HL-60 (cell line): ENCODE measurements at regions not wholly inside any gene's neighbourhood (a gene's known extent, or its start where the extent isn't known, plus 50 kb on each side); places are given as distances from the start of the nearest gene placed in this dataset.

ENCODE experiments used
- DNase-seq, 2 experiments: peaks; one replicate each; pipeline ENCODE4 v3.0.0-alpha.2; 2010 to 2020; ENCODE audit warnings: low read depth in 1 of 2, low spot score in 1 of 2
- H3K27ac ChIP-seq: fragments of 250-450 bp; sonication (Bioruptor Pico); replicated peaks from 2 replicates; pipeline ENCODE4 v1.5.1; 2020; ENCODE audit warnings: mild to moderate bottlenecking, moderate library complexity
- H3K27me3 ChIP-seq: fragments of 250-450 bp; sonication (Bioruptor Pico); 2 replicates; pipeline ENCODE4 v1.5.1; 2021; ENCODE audit warnings: mild to moderate bottlenecking, moderate library complexity; ENCODE audit not compliant: insufficient read depth, poor library complexity, severe bottlenecking
- H3K4me3 ChIP-seq: replicated peaks from 2 replicates; pipeline ENCODE4 v1.5.1; 2011; ENCODE audit warnings: mild to moderate bottlenecking, control low read depth, low read length; ENCODE audit not compliant: insufficient read depth
- GABPA ChIP-seq: IDR thresholded peaks from 2 replicates; pipeline ENCODE4 v1.6.1; 2012; ENCODE audit warnings: low read depth
- POLR2AphosphoS5 ChIP-seq: IDR thresholded peaks from 2 replicates; pipeline ENCODE4 v1.6.1; 2012; ENCODE audit warnings: low read depth
- SPI1 ChIP-seq: IDR thresholded peaks from 2 replicates; pipeline ENCODE4 v1.6.1; 2012; ENCODE audit warnings: low read depth, mild to moderate bottlenecking, borderline replicate concordance
- TF ChIP-seq, protein P1 (sequence below): IDR thresholded peaks from one replicate; pipeline ENCODE4 v1.5.1; 2011; ENCODE audit warnings: low read length, control low read depth, inconsistent platforms; ENCODE audit not compliant: insufficient read depth
- TF ChIP-seq, protein P2 (sequence below): IDR thresholded peaks from 2 replicates; pipeline ENCODE4 v1.6.1; 2012; ENCODE audit warnings: low read depth; ENCODE audit not compliant: insufficient replicate concordance

DNA sequence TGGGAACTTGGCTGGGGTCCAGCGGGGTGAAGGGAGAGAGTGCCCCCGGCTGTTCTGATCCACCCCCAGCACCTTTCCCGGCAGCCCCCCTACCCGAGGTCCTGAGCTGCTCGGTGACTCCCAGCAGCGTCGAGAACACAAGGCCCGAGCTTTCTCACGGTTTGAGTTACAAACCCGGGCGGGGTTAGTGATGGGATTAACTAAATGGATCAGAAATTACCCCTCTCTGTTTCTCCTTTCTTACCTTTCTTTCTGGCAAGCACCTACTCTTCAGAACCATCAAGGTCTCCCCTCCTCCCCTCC is 139.4 kb upstream of the GPC1 start:
- Histone ChIP-seq H3K4me3 (no peak overlapping the region), H3K27me3 (no peaks in the 10 kb centered on the region), H3K27ac (no peak overlapping the region)
- DNase-seq: no peak
- TF ChIP-seq SPI1 (no peak), GABPA (no peak), POLR2AphosphoS5 (no peak)
- TF ChIP-seq, protein P1, sequence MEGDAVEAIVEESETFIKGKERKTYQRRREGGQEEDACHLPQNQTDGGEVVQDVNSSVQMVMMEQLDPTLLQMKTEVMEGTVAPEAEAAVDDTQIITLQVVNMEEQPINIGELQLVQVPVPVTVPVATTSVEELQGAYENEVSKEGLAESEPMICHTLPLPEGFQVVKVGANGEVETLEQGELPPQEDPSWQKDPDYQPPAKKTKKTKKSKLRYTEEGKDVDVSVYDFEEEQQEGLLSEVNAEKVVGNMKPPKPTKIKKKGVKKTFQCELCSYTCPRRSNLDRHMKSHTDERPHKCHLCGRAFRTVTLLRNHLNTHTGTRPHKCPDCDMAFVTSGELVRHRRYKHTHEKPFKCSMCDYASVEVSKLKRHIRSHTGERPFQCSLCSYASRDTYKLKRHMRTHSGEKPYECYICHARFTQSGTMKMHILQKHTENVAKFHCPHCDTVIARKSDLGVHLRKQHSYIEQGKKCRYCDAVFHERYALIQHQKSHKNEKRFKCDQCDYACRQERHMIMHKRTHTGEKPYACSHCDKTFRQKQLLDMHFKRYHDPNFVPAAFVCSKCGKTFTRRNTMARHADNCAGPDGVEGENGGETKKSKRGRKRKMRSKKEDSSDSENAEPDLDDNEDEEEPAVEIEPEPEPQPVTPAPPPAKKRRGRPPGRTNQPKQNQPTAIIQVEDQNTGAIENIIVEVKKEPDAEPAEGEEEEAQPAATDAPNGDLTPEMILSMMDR: no peak
- TF ChIP-seq, protein P2, sequence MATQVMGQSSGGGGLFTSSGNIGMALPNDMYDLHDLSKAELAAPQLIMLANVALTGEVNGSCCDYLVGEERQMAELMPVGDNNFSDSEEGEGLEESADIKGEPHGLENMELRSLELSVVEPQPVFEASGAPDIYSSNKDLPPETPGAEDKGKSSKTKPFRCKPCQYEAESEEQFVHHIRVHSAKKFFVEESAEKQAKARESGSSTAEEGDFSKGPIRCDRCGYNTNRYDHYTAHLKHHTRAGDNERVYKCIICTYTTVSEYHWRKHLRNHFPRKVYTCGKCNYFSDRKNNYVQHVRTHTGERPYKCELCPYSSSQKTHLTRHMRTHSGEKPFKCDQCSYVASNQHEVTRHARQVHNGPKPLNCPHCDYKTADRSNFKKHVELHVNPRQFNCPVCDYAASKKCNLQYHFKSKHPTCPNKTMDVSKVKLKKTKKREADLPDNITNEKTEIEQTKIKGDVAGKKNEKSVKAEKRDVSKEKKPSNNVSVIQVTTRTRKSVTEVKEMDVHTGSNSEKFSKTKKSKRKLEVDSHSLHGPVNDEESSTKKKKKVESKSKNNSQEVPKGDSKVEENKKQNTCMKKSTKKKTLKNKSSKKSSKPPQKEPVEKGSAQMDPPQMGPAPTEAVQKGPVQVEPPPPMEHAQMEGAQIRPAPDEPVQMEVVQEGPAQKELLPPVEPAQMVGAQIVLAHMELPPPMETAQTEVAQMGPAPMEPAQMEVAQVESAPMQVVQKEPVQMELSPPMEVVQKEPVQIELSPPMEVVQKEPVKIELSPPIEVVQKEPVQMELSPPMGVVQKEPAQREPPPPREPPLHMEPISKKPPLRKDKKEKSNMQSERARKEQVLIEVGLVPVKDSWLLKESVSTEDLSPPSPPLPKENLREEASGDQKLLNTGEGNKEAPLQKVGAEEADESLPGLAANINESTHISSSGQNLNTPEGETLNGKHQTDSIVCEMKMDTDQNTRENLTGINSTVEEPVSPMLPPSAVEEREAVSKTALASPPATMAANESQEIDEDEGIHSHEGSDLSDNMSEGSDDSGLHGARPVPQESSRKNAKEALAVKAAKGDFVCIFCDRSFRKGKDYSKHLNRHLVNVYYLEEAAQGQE: no peak

DNA sequence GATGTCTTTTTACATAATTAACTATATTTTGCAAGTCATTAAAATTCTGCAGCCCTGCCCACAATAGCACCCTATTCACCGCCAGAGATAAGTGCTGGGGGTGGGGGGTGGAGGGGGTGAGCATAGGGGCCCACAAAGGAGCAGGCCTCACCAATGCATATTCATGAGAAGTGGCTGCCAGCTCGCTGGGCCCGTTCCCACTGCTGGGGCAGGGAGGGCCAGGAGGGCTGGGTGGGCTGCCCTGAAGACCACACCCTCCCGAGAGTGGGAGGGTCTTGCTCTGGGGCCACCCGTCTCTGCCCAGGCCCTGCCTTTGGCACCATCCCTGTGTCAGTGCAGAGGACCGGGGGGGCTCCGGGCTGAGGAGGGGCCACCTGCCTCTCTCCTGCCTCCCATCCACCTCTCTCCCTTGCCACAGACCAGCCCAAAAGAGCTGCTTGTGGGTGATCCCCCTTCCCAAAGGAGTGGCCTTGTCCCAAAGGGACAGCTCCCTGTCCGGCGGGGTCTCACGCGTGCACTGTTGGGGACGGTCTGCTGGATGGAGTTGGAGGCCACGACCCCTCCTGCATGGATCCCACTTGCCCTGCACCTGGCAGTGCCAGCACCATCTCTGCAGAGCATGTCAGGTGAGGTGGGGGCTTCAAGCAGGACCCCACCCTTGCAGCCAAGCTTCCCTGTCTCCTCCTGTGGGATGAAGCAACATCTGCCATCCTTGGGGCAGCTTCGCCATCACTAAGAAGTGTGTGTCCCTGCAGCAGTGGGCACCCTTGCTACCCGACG is 138.8 kb upstream of the GPC1 start:
- no peak for DNase-seq
- Histone ChIP-seq H3K27me3 (no peaks in the 10 kb centered on the region), H3K4me3 (no peak overlapping the region), H3K27ac (no peak overlapping the region)
- TF ChIP-seq, protein P1: no peak
- TF ChIP-seq, protein P2: no peak
- no peak for TF ChIP-seq GABPA
- TF ChIP-seq SPI1: no peak
- no peak for TF ChIP-seq POLR2AphosphoS5

DNA sequence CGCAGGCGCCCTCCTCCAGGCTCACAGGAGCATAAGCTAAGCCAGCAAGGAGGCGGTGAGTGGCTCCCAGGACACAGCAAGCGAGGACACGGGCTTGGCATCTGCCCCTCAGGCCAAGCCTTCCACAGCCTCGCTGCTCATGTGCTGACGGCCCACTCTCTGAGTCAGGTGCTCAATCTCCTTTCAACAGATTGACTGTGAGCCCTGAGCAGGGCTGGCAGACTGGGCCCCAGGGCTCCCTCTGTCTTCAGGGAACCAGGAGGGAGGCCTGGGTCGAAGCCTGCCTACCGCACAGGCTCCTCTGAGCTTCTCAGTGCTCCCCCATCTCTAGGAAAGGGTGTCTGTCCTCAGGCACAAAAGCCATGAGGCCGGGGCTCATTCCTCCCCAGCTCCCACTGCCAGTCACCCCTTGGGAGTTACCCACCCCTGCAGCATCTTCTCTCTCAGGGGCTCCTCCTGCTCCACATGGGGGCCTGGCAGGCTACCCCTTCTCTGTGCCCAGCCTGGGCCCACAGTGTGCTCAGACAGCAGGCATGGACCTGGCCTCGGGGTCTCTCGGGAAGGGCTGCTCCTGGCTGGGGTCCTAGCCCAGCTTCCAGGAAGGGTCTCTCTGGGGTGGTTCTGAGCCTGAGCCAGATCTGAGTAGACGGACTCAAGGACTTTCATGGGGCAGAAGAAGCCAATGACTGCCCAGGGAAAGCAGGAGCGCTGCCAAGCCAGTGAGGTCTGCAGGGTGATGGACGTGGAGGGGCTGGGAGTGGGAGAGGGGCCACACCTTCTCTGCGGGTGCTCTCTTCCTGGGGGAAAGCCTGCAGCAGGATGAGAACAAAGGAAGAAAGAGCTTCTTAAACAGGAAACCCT is 138.0 kb upstream of the GPC1 start:
- TF ChIP-seq SPI1: no peak
- TF ChIP-seq, protein P2: no peak
- TF ChIP-seq, protein P1: no peak
- no peaks in the 10 kb centered on the region for H3K27me3 ChIP-seq
- no peak overlapping the region for H3K4me3 ChIP-seq
- DNase-seq: no peak
- no peak overlapping the region for H3K27ac ChIP-seq
